Breast epithelium (tissue), 3 donors: ENCODE measurements at regions not wholly inside any gene's neighbourhood (a gene's known extent, or its start where the extent isn't known, plus 50 kb on each side); places are given as distances from the start of the nearest gene placed in this dataset.

Experiments
- POLR2AphosphoS5 ChIP-seq, 3 donors: sonication (generic); formaldehyde crosslinking; IDR thresholded peaks; one replicate each; pipeline ENCODE4 v1.6.1; 2017; ENCODE audit warnings: antibody characterized with exemption in 3 of 3
- TF ChIP-seq, protein P1 (sequence below), 3 donors: fragments of 450-650 bp; IDR thresholded peaks; one replicate each; pipeline ENCODE4 v1.5.1; 2016 to 2017; ENCODE audit warnings: antibody characterized with exemption in 3 of 3, mild to moderate bottlenecking in 3 of 3, moderate library complexity in 3 of 3

GRCh38 chr2:9789371-9789770, 53.9 kb upstream of the TAF1B start:
- no peak for TF ChIP-seq POLR2AphosphoS5 (IDR thresholded peaks at IDR 0.05)
- TF ChIP-seq, protein P1, sequence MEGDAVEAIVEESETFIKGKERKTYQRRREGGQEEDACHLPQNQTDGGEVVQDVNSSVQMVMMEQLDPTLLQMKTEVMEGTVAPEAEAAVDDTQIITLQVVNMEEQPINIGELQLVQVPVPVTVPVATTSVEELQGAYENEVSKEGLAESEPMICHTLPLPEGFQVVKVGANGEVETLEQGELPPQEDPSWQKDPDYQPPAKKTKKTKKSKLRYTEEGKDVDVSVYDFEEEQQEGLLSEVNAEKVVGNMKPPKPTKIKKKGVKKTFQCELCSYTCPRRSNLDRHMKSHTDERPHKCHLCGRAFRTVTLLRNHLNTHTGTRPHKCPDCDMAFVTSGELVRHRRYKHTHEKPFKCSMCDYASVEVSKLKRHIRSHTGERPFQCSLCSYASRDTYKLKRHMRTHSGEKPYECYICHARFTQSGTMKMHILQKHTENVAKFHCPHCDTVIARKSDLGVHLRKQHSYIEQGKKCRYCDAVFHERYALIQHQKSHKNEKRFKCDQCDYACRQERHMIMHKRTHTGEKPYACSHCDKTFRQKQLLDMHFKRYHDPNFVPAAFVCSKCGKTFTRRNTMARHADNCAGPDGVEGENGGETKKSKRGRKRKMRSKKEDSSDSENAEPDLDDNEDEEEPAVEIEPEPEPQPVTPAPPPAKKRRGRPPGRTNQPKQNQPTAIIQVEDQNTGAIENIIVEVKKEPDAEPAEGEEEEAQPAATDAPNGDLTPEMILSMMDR (IDR thresholded peaks at IDR 0.05), result no peak
